CD4-positive, alpha-beta T cell treated with Interleukin-2 at 100 ng/mL for 4 hours (primary cell): ENCODE measurements at regions not wholly inside any gene's neighbourhood (a gene's known extent, or its start where the extent isn't known, plus 50 kb on each side); places are given as distances from the start of the nearest gene placed in this dataset.
"Not testable (repeated sequence)": the region's sequence is repeated elsewhere in the genome, so short reads cannot be mapped to it uniquely, and the experiment has no call there.

Source experiments
- DNase-seq: peaks from one replicate; pipeline ENCODE4 v3.0.0-alpha.2; 2020; ENCODE audit warnings: low spot score

- no peak for DNase-seq
These were observed 58.2 kb downstream of the RPRM start for GRCh38 chr2:153420394-153420793.

GRCh38 chr2:153417077-153417476 lies 61.5 kb downstream of the RPRM start:
- DNase-seq, result no peak

GRCh38 chr2:153416071-153416470 lies 62.5 kb downstream of the RPRM start:
- no peak for DNase-seq

- no peak for DNase-seq
These were observed 69.7 kb downstream of the RPRM start for GRCh38 chr2:153408710-153409385.

- DNase-seq, result no peak
These were observed 73.4 kb downstream of the RPRM start for GRCh38 chr2:153405196-153405595.

GRCh38 chr2:153404792-153405191 lies 73.8 kb downstream of the RPRM start:
- DNase-seq, result no peak

- no peak for DNase-seq
These were observed 74.6 kb downstream of the RPRM start for GRCh38 chr2:153403940-153404339.

DNA sequence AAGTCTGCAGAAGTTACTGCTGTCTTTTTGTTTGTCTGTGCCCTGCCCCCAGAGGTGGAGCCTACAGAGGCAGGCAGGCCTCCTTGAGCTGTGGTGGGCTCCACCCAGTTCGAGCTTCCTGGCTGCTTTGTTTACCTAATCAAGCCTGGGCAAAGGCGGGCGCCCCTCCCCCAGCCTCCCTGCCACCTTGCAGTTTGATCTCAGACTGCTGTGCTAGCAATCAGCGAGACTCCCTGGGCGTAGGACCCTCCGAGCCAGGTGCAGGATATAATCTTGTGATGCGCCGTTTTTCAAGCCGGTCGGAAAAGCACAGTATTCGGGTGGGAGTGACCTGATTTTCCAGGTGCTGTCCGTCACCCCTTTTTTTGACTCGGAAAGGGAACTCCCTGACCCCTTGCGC lies 75.2 kb downstream of the RPRM start:
- DNase-seq, result not testable (repeated sequence)

- no peak for DNase-seq
These were observed 83.9 kb downstream of the RPRM start for GRCh38 chr2:153394686-153395085.

- DNase-seq, result no peak
These were observed 84.3 kb downstream of the RPRM start for GRCh38 chr2:153394247-153394646.

GRCh38 chr2:153393518-153393917 lies 85.0 kb downstream of the RPRM start:
- DNase-seq, result no peak

GRCh38 chr2:153391131-153391530 lies 87.4 kb downstream of the RPRM start:
- DNase-seq, result no peak

- DNase-seq, result no peak
These were observed 90.3 kb downstream of the RPRM start for GRCh38 chr2:153388246-153388645.

DNA sequence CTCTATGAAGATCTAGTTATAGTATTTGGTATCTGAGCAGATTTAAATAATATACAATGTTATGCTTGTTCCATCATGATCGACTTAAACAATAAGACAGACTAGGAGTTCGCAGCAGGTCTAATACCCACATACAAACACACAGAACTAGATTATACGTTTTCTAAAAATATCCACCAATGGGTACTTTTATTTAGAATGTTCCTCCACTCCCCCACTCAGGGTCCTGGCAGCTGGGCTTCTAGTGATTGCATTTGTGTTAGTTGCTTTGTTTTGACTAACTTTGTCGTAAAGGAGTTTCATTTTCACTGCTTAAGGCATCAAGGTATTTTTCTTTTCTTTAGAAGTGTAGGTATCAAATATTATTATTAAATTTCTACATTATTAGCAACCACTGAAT lies 91.4 kb downstream of the RPRM start:
- no peak for DNase-seq

GRCh38 chr2:153386481-153386897 lies 92.1 kb downstream of the RPRM start:
- DNase-seq, result no peak

DNA sequence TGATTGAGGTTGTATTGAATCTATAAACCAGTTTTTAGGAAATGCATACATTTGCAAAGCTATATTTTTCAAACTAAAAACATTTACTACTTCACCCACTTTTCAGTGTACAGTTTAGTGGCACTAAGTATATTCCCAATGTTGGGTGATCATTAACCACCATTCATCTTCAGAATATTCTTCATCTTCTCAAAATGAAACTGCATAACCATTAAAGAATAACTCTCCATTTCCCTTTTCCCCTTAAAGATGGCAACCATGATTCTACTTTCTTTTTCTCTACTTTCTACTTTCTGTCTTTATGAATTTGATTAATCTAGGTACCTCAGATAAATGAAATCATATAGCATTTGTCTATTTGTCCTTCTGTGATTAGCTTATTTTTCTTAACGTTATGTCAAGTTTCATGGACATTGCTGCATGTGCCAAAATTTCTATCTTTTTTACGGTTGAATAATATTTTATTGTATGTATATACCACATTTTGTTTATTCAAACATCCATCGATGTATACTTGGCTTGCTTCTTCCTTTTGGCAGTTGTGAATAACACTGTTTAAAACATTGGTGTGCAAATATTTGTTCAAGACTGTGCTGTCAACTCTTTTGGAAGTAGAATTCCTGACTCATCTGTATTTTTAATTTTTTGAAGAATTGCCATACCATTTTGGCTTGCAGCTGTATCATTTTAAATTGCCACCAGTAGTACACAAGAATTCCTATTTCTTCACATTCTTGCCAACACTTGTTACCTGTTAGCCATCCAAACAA lies 104.9 kb downstream of the RPRM start:
- DNase-seq, result no peak

GRCh38 chr2:153360239-153360638 lies 118.3 kb downstream of the RPRM start:
- DNase-seq, result no peak

GRCh38 chr2:153354377-153354776 lies 124.2 kb downstream of the RPRM start:
- no peak for DNase-seq

DNA sequence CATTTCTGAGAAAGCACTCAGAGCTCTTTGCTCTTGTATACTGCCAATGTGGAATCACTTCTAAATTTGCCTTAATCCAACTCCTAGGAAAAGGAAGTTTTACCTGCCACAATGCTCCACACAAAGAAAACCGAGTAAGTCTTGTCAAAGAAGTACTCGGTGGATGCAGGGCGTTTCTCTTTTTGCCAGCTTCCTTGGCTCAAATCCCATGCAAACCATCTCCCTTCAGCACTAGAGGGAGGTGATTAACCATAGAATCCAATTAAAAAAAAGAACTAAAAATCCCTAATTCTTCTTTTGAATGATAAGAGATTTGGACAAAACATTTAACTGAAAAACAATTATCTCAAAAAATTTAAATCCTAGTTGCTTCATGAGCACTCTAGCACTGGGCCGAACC lies 129.0 kb downstream of the RPRM start:
- DNase-seq, result no peak

- DNase-seq, result no peak
These were observed 130.6 kb downstream of the RPRM start for GRCh38 chr2:153347818-153348495.

- no peak for DNase-seq
These were observed 157.7 kb downstream of the RPRM start for GRCh38 chr2:153320879-153321278.

- DNase-seq, result no peak
These were observed 167.1 kb downstream of the RPRM start for GRCh38 chr2:153311432-153311831.

DNA sequence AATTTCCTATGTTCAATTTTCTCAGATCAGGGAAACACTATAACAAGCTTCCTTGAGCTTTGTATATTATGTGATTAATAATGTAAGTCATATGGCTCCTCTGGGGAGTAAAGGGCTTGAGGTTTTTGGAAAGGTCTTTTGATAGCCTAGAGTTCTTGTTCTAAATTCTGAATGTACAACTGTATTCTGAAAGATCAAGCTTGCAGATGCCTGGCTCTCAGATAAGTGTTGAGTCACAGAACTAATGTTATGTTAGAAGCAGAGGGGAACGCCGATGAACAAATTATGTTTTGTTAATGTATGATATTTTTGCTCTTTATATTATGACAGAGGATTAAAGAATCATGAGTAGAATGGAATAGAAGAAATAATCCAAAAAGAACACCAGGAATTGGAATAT lies 170.1 kb downstream of the RPRM start:
- no peak for DNase-seq
